GM12878 (cell line): ENCODE measurements at regions not wholly inside any gene's neighbourhood (a gene's known extent, or its start where the extent isn't known, plus 50 kb on each side); places are given as distances from the start of the nearest gene placed in this dataset.

Experiments
- ATAC-seq: fragments of 200-7000 bp; cut with Tn5 transposase; 3 replicates; pipeline ENCODE4 v1.9.1; 2020; ENCODE audit warnings: mild to moderate bottlenecking, moderate library complexity
- BruUV-seq: library from RNA; stranded (reverse); fragments of 400-500 nt; replicated peaks from 2 replicates; lab custom pipeline; 2021; lab: Mats Ljungman, UMichigan
- CTCF ChIA-PET: fragments of 300-600 bp; sonication (Branson Sonifier 250); formaldehyde crosslinking; extraction: SDS; loops from one replicate; lab custom pipeline; 2021; ENCODE audit warnings: inconsistent platforms; lab: Yijun Ruan, JAX
- POLR2A ChIA-PET: fragments of 350-600 bp; formaldehyde crosslinking; extraction: SDS; loops from one replicate; lab custom pipeline; 2021; ENCODE audit warnings: inconsistent platforms; lab: Charles Lee
- RAD21 ChIA-PET: fragments of 300-600 bp; sonication (Branson Sonifier 250); formaldehyde crosslinking; loops from one replicate; lab custom pipeline; 2023; ENCODE audit warnings: antibody characterized with exemption; ENCODE audit not compliant: unreplicated experiment; lab: Charles Lee
- SMC1A ChIA-PET: fragments of 300-600 bp; sonication (Branson Sonifier 250); formaldehyde crosslinking; loops from one replicate; lab custom pipeline; 2023; ENCODE audit not compliant: unreplicated experiment, uncharacterized antibody; lab: Charles Lee
- DNase-seq: peaks from one replicate; pipeline ENCODE4 v3.0.0-alpha.2; 2011; ENCODE audit warnings: low read depth, low spot score
- FAIRE-seq: peaks from 3 replicates; lab custom pipeline; 2011; peaks lifted over from hg19 to GRCh38; lab: Jason Lieb, UNC
- H2AFZ ChIP-seq: 2 replicates; pipeline ENCODE4 v1.6.0; 2011; ENCODE audit warnings: low read depth, low read length, control low read depth; ENCODE audit not compliant: control insufficient read depth
- H3K27ac ChIP-seq: 2 replicates; pipeline ENCODE4 v1.5.1; 2011; ENCODE audit warnings: control low read depth; ENCODE audit not compliant: control insufficient read depth, insufficient read depth
- H3K27me3 ChIP-seq, 2 experiments: replicated peaks in 1 of 2; 2 replicates each; pipeline versions ENCODE4 v1.6.0 to v1.6.1; 2011; ENCODE audit warnings: low read length in 1 of 2; ENCODE audit not compliant: control insufficient read depth in 2 of 2, insufficient read depth in 2 of 2
- H3K36me3 ChIP-seq, 2 experiments: 2 replicates each; pipeline ENCODE4 v1.5.1; 2011; ENCODE audit warnings: low read length in 1 of 2; ENCODE audit not compliant: control insufficient read depth in 2 of 2, insufficient read depth in 2 of 2
- H3K4me1 ChIP-seq: 2 replicates; pipeline ENCODE4 v1.6.1; 2011; ENCODE audit warnings: mild to moderate bottlenecking, low read length, moderate library complexity, mixed read lengths; ENCODE audit not compliant: control insufficient read depth, insufficient read depth
- H3K4me2 ChIP-seq: 2 replicates; pipeline ENCODE4 v1.6.0; 2011; ENCODE audit warnings: control low read depth; ENCODE audit not compliant: control insufficient read depth, insufficient read depth
- H3K4me3 ChIP-seq: fragments of 200-600 bp; sonication (generic); 2 replicates; pipeline ENCODE4 v1.5.1; 2016
- H3K79me2 ChIP-seq: 2 replicates; pipeline ENCODE4 v1.6.0; 2011; ENCODE audit warnings: low read length; ENCODE audit not compliant: control insufficient read depth, insufficient read depth
- H3K9ac ChIP-seq: 2 replicates; pipeline ENCODE4 v1.8.0; 2011; ENCODE audit warnings: low read length, control low read depth, mixed read lengths; ENCODE audit not compliant: control insufficient read depth, insufficient read depth
- H3K9me3 ChIP-seq: replicated peaks from 3 replicates; pipeline ENCODE4 v1.5.1; 2011; ENCODE audit warnings: mild to moderate bottlenecking, low read length; ENCODE audit not compliant: control insufficient read depth, insufficient read depth
- H4K20me1 ChIP-seq: 2 replicates; pipeline ENCODE4 v1.6.0; 2011; ENCODE audit not compliant: control insufficient read depth, insufficient read depth
- CEBPZ ChIP-seq: fragments of 150-350 bp; IDR thresholded peaks from 2 replicates; pipeline ENCODE4 v1.6.1; 2016; ENCODE audit warnings: low read depth, low read length
- CREM ChIP-seq: IDR thresholded peaks from 2 replicates; pipeline ENCODE4 v1.6.1; 2014; ENCODE audit warnings: antibody characterized with exemption, low read depth
- HDGF ChIP-seq: fragments of 450-650 bp; IDR thresholded peaks from 2 replicates; pipeline ENCODE4 v1.6.1; 2016; ENCODE audit warnings: antibody characterized with exemption
- MTA2 ChIP-seq: fragments of 450-650 bp; IDR thresholded peaks from 2 replicates; pipeline ENCODE4 v1.6.1; 2016; ENCODE audit warnings: low read depth, mild to moderate bottlenecking, moderate library complexity
- POLR2AphosphoS2 ChIP-seq: IDR thresholded peaks from 2 replicates; pipeline ENCODE4 v1.6.1; 2011; ENCODE audit warnings: low read depth, mild to moderate bottlenecking, low read length, improper control_type of control experiment, moderate library complexity
- POU2F2 ChIP-seq: IDR thresholded peaks from 3 replicates; pipeline ENCODE4 v1.6.1; 2011; ENCODE audit warnings: low read depth, mild to moderate bottlenecking, low read length, borderline replicate concordance
- ZNF217 ChIP-seq: fragments of 450-650 bp; IDR thresholded peaks from 2 replicates; pipeline ENCODE4 v1.6.1; 2017; ENCODE audit warnings: antibody characterized with exemption, mild to moderate bottlenecking
- ZNF24 ChIP-seq: fragments of 450-650 bp; IDR thresholded peaks from 2 replicates; pipeline ENCODE4 v1.6.1; 2017; ENCODE audit warnings: antibody characterized with exemption, mild to moderate bottlenecking
- WGBS: methylation state at CpG from one replicate; pipeline ENCODE4 v1.1.6; 2016; ENCODE audit warnings: low lambda C conversion rate; ENCODE audit not compliant: insufficient replicate concordance, insufficient coverage; ENCODE audit errors: missing lambda C conversion rate; 5-methylcytosine and 5-hydroxymethylcytosine counted together
- in situ Hi-C: fragments of 300-500 bp; cut with MboI; formaldehyde crosslinking; loops from 9 replicates; pipeline ENCODE4 v1.14.3; 2018; ENCODE audit warnings: mixed read lengths
- intact Hi-C: fragments of 100-400 bp; cut with micrococcal nuclease; formaldehyde crosslinking; loops from one replicate; pipeline ENCODE4 v1.14.2; 2022; ENCODE audit not compliant: unreplicated experiment

GRCh38 chr16:5789033-5789432, 691.4 kb upstream of the EEF2KMT start:
- H3K4me1 ChIP-seq = no peaks in the 10 kb centered on the region
- no peak overlapping the region for H3K9ac ChIP-seq
- no TSS peak for BruUV-seq
- H3K4me2 ChIP-seq = no peak overlapping the region
- no peak overlapping the region for H3K4me3 ChIP-seq
- no peaks in the 10 kb centered on the region for H3K79me2 ChIP-seq
- WGBS = 8% methylated on average over 2 of the region's 2 CpGs
- intact Hi-C loops = no loop called here
- no peak overlapping the region for H2AFZ ChIP-seq
- DNase-seq (no peak), ATAC-seq (no peak), FAIRE-seq (no peak)
- ChIA-PET RAD21 (no interaction called here), POLR2A (no interaction called here), SMC1A (no interaction called here), CTCF (no interaction called here)
- in situ Hi-C loops = no loop called here
- no peak overlapping the region for H3K27ac ChIP-seq
- H4K20me1 ChIP-seq = no peaks in the 10 kb centered on the region
- TF ChIP-seq POU2F2 = no peak
- no peaks in the 10 kb centered on the region for H3K27me3 ChIP-seq
- H3K36me3 ChIP-seq = no peaks in the 10 kb centered on the region
- H3K9me3 ChIP-seq = no peaks in the 10 kb centered on the region

GRCh38 chr16:5781436-5781835, 683.8 kb upstream of the EEF2KMT start:
- FAIRE-seq (no peak), ATAC-seq (no peak), DNase-seq (no peak)
- Histone ChIP-seq H4K20me1 (no peaks in the 10 kb centered on the region), H3K79me2 (no peaks in the 10 kb centered on the region), H3K9ac (no peak overlapping the region), H3K9me3 (no peaks in the 10 kb centered on the region), H3K27me3 (no peaks in the 10 kb centered on the region), H3K4me2 (no peak overlapping the region), H2AFZ (no peak overlapping the region), H3K4me1 (no peaks in the 10 kb centered on the region), H3K4me3 (no peak overlapping the region), H3K36me3 (no peaks in the 10 kb centered on the region), H3K27ac (no peak overlapping the region)
- intact Hi-C loops = no loop called here
- ChIA-PET POLR2A (no interaction called here), RAD21 (no interaction called here), CTCF (no interaction called here), SMC1A (no interaction called here)
- TF ChIP-seq CREM (no peak), MTA2 (no peak), CEBPZ (no peak), ZNF24 (no peak), HDGF (no peak), ZNF217 (no peak), POLR2AphosphoS2 (no peak)
- BruUV-seq = no TSS peak
- WGBS = 41% methylated on average over 4 of the region's 4 CpGs
- in situ Hi-C loops = no loop called here
